Activated naive CD8-positive, alpha-beta T cell treated with anti-CD3 and anti-CD28 coated beads, Interleukin-2, amount 50 U/mL, for 16 hours (primary cell): ENCODE measurements at regions not wholly inside any gene's neighbourhood (a gene's known extent, or its start where the extent isn't known, plus 50 kb on each side); places are given as distances from the start of the nearest gene placed in this dataset.

ENCODE experiments used
- DNase-seq: peaks from one replicate; pipeline ENCODE4 v3.0.0-alpha.2; 2020; ENCODE audit warnings: low read depth, low spot score

DNA sequence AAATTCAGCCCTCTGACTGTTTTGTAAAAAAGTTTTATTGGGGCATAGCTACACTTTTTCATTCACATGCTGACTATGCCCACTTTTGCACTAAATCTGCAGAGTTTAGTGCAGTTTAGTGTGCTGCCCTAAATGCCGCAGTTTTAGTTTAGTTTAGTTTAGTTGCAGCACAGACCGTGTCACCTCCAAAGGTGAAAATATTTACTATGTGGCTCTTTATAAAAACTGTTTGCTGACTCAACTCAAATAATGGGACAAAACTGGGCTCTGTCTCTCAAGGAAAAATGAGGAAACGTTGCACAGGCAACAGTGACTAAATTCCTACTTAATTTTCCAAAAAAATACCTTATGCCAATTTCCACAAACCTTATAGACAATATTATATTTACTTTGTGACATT, 314.2 kb downstream of the C4orf33 start:
- no peak for DNase-seq

DNA sequence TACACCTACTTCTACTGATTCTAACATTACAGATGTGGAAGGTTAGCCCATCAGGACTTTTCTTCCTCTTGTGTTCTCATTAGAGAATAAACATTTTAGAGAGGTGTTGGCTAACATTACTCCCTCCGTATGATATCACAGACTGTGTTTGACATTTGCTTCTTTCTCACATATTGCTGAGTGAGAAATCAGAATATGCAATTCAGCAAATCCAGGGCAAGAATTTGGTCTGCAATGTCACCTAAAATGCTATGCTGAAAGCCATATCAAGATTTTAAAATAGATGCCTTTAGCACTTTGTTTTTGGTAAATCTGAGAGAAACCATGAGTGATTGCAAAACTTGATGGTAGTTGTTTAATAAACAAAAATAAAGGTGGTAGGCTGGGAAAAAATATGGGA, 319.1 kb downstream of the C4orf33 start:
- DNase-seq: no peak

DNA sequence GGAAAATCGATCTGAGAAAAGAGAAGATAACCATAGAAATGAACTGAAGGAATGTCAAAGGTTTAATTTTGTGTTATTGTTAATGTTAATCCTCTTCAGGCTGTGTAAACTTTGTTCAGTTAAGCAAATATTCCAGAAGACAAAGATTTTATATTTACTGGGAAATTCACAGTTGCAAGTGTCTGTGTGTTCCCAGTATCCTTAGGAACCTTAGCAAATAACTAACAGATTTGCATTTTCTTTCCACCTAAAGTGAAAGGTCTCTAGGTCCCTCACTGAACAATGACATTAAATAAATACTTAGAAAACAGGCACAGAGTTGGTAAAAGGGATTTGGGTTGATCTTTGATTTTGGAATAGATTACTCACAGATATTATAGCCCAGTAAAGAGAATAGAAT, 324.7 kb downstream of the C4orf33 start:
- DNase-seq: no peak

DNA sequence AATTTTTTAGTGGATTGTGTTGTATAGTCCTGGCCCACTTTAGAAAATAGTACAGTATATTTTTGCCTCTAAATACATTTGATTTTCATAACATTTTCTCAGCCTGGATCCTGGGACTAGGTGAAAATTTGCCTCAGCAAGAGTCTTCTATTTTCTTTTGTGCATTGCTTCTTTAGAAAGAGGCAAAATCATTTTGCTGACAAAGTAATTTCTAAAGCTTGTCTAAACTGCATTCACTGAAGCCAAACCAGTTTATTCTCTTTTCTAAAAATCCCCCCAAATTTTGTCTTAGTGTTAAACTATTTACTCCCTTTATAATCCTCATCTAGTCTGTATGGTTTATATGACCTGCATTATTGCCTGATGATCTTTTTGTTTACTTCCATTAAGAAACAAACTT, 326.3 kb downstream of the C4orf33 start:
- no peak for DNase-seq

DNA sequence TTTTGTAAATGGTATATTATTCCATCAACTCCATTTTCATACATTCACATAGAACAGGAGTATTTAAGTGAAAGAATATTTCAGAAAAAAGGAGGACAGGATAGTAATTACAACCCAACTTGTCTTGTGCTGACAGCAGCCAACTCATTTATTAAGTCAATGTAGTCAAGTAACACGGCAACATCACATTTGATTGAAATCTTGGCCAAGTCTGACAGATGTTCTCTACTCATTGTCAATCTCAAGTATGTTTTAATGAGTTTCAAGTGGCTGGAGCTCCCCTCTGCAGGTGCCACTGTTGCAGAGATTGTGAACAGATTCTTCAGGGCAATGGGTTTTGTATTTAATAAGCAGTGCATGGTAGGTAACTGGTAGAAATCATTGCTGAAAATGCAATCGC, 332.5 kb downstream of the C4orf33 start:
- DNase-seq: no peak

DNA sequence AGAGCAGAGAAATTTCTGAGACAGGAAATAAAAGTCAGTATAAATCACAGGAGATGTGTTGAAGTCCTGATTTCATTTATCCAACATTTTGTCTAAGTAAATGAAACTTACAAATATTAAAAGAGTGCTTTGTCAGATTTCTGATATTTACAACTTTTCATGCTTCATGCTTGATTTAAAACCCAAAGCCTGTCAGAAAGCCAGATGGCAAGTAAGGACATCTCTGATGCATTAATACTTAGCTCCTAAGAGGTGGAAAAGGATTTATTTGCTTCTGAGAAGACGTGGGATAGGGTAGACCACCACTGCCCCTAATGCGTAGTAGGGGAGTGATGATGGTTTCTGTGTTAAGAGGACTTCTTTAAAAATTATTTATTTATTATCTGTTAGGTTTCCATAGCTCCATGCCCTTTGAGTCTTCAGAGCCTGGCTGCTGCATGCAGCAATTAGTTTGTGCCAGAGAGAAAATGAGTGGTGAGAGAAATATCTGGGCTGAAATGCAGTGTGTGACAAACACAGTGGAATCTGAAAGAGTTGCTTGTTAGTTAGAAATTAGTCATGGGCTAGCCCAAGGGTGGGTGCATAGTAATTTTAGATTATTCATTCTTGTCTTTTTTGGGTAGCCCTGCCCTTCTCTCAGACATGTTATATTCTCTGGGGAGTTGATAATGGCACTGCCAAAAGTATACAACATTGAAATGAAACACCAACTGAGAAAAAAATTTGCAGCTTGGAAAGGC, 333.8 kb downstream of the C4orf33 start:
- DNase-seq: no peak

DNA sequence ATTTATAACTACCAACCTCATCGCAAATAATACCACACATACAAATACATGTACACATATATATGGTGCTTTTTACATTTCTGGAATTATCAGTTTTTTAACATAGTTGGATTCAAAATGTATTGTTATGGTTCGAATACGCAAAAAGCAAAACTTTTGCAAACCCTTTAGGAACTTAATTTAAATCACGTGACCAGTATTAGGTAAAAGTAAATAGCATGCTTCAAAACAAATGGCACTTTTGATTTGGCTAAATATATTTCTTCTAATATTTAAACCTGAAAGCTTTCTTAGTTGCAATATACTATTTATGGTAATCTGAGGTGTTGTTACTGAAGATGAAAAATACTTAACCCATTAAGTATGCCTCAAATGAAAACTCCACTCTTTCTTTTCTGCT, 341.4 kb downstream of the C4orf33 start:
- no peak for DNase-seq

DNA sequence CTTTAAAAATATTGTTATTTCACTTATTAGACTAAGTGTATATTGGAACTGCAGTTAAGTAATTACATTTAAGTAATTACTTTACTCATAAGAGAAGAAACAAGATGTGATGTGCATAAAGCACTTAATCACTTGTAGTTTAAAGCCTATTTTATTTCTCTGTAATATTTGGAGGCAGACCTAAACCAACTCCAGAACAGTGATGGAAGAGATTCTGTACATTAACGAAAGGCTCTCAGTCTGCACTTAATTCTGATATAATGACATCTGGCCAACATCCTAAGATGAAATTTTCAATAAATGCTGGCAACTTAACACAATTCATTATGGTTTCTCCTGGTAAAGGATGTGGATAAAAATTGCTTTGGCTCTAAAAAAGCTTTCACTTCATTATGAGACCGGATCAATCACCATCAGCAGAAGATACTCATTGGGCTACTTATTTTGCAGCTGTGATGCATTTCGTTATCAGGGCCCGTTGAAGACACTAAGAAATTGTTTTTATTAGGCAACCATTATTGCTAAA, 342.6 kb downstream of the C4orf33 start:
- DNase-seq: no peak

DNA sequence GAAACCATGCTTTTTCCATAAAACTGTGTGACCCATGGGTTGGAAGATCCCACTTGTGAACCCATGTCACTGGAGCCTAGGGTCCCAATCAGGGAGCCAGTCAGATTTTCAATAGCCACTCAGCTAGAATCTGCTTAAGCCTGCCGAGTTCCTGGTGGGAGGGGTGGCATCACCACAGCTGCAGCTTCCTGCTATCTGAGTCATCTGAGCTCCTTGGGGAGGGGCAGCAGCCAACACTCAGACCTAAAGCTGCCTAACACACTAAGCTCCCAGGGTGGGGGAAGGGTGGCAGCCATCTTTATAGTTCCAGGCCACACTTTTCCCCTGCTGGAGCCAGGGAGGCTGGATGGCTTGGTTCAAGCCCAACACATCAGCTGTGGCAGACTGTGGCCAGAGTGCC, 350.1 kb downstream of the C4orf33 start:
- DNase-seq: no peak

DNA sequence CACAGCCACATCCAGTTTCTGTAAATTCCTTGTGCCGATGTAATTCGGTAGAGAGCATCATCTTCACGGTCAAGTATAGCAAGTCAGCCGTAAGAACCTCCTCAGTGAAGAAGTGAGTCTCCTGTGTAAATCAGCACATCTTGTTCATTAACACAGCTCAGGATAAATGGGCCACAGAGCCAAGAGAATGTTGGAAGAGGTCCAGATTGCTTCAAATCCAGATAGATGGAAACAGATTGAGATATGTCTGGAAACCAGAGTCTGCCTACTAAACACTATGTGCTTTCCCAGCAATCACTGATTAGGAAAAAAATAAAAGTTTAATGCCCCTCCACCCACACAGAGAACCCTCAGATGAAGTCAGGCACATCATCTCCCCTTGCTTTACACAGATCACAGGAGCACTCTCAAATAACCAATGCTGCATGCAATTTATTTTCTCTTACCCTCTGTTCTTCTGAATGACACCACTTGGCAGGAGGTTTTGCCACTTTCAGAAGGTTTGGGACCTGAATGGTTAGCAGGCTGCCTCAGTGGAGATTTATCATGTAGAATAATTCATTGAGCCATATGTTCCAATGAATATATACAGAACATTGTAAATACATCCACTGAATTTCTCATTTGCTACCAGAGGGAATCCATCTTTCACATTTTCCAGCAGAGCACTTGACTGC, 357.7 kb downstream of the C4orf33 start:
- no peak for DNase-seq

DNA sequence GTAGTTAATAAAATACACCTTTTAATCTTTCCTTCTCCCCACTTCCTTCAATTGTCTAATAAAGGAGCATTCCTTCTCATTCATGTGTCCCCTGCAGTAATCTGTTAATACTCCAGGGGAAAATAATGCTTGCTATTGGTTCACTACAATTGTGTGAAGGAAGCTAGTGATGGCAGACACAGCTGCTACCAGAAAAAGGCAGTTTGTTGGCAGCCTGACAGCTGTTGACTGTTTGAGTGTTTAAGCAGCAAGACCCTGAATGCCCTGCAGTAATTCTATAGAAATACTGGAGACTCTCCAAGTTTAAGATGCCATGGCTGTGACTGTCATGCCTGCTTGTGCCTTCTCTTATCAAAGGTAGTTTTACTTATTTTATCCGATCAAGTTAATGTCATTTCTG, 359.5 kb downstream of the C4orf33 start:
- DNase-seq: no peak

DNA sequence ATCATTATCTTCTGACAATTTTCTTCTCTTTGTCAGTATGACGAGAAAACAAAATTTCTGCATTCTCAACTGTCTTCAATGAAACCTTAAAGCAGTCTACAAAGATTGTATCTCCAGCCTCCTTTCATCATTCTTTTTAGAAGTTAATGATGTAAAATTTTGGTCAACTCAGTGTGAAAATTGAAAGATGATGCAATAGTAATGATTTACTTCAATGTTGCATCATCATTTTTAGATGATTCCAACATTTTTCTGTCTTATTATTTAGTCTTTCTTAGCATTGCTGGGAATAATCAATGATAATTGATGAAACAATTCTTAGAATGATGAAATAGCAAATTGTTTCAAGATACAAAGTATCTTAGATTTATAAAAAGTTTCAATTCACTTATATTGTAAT, 372.7 kb downstream of the C4orf33 start:
- DNase-seq: no peak

DNA sequence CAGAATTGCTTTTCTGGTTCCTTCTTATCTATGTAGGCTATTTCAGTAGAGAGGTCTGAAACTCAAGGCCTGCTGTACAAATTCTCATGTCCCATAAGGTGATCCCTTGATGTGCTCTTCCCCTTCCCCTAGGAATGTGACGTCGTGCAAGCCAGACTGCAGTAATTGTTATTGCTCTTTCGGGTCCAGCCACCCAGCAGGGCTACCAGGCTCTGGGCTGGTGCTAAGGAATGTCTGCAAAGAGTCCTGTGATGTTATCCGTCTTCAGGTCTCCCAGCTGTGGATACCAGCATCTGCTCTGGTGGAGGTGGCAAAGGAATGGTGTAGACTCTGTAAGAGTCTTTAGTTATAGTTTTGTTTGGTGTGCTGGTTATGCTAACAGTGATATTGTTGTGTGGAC, 378.7 kb downstream of the C4orf33 start:
- no peak for DNase-seq

DNA sequence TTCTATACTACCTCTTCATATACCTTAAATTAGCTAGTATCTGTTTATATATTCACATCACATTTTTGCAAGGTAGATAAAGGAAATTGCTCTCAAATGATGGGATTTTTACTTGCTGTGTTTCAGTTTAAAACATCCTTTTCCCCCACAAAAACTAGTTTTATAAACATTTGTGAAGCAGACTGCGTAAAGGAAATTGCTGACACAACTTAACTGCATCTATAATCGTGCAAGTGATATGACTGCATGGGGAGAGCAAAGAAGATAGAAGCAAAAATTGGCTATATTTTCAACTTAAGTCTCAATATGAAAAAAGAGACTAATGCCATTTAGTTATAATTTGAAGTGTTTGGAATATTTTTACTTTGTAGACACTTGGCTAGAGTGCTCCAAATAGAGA, 385.2 kb downstream of the C4orf33 start:
- no peak for DNase-seq

DNA sequence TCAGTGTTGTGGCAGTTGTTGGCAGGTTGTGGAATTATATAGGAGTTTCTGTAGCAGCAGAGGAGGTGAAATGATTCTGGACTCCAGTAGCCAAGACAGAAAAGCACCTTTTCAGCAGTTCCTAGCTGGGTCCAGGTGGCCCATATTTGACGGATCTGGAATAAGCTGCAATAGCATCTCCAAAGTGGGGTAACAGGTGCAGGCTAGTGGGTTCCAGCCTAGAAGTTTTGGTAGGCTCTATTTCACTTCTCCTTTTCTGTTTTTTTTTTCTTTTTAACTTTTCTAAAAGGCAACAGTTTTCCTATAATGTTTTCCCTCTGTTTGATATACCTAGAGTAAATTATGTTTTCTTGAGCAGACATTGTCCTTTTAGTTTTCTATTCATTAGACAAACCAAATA, 392.5 kb downstream of the C4orf33 start:
- DNase-seq: no peak

DNA sequence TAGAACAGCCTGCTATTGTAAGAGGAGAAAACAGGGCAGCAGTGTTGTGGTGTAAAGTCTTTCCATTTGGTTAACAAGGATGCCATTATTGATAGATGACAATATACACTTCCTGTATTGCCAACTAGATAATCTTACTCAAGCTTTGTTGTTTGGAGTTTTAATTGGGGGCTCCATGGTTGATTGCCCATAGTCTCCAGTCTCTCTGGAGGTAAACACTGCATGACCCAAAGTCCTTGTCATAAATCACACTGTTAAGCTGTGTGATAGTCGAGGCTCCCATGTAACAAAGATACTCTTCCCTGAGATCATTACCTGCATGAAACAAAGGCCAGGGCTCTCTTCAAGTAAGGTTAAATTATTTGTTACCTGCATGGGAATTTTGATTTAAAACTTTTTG, 394.6 kb downstream of the C4orf33 start:
- no peak for DNase-seq

DNA sequence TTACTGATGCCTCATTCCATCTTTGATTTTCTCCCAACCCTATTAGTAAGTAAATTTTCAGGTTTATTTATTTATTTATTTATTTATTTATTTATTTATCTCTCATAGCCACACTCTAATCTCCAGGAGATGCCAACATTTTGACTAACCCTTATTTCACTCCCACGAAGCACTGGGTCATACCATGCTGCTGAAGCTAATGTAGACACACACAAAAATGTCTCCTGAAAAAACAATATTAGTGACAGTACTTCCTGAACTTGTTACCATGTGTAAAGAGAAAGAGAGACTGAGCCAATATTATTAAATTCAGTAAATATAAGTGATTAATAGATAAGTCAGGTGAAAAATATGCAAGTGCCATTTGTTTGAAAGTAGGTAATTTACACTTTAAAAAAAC, 402.7 kb downstream of the C4orf33 start:
- no peak for DNase-seq

DNA sequence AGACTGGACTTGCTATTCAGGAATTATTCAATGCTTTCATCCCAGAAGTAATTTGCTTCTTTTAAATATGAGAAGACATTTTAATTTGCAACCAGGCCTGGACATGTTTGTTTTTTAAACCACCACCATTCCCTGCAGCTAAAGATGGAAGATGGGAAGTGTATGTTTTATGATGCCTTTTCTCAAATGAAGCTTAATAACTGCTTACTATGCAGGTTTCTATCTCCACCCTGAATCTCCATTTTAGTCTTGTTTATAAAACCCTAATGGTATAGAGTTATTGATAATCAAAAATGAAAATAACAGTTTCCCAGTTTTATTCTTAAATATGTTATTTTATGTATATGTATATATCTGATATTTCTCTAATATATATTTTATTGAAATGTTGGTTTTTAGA, 418.9 kb downstream of the C4orf33 start:
- DNase-seq: no peak

DNA sequence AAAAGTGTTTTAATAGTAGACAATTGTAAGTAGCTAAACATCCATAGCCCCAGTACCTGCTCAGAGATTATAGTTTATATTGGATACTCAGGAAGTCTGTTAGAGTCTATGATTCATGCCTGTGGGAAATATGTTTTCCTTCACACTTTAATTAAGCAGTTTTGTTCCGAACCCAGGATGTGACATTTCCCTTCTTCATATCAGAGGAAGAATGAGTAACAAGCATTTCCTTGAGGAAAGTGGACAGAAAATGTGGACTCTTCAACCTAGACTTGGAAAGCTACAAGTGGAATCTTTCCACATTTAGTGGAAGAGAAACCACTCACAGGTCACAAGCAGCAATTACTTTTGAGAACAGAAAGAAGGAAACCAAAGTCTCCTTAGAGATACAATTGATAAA, 419.4 kb downstream of the C4orf33 start:
- no peak for DNase-seq

DNA sequence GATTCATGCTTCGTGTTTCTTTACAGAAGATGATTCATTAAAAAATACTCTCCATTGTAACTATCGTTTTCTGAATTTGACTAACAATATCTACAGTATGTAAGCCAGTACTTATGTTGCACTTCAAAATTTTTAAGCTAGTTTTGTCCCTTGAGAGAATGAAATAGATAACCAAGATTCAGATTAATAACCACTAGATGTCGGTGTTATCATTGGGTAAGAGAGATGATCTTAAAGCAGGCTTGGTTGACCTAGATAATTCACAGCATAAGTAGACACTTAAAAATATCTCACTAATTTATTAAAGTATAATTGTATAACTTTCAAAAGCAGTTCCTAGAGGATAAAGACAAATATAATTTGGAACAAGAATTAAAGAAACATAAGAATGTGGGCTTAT, 430.9 kb downstream of the C4orf33 start:
- DNase-seq: no peak

DNA sequence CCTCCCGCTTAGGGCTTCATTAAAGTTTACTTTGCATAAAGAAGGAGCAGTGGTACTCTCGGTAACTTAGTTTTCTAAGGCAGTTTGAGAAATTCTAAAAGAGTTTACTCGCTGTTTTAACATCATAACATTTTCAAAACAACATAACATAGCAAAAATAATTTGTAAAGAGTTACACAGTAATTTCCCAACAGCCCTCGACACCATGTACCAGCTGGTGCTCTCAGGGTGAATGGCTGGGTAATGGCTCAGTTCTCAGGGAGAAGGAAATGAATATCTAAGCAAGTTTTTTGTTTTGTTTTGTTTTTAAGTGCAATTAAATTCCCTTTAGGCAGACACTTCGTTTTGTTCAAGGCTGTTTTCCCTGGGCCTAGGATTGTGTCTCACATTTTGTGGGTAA, 435.3 kb downstream of the C4orf33 start:
- no peak for DNase-seq

DNA sequence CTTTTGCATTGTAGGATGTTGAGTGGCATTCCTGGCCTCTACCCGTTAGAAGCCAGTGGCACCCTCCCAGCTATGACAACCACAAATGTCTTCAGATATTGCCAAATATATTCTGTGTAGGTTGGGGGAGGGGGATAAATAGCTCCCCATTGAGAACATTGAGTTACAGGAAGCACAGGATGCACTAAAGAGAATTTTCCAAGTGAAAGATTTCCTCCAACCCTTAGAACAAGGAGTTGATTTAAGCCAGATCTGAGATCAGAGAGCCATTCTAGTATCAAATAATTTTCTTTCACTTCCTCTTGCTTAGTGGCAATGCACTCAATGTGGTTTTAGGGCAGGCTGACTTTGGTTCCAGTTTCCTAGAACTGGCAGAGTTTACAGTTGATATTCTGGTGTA, 436.6 kb downstream of the C4orf33 start:
- no peak for DNase-seq

DNA sequence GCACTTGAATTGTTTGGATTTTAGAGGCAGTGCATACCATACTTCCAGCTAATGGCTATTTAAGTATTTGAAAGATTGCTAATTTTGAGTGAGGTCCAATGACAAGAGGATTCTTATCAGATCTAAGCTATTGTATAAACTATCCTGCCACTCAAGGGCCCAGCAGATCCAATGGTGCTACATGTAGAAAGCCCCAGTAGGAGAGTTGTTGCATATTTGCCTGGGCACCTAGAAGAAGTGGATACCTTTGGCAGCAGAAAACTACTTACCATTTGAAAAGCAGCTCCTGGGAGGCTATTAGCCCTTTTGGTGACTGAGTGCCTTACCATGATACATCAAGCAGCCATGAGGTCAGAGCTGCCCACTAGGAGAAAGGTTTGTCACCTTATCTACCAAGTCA, 447.3 kb downstream of the C4orf33 start:
- no peak for DNase-seq
